CD4-positive, alpha-beta memory T cell (primary cell): ENCODE measurements at regions not wholly inside any gene's neighbourhood (a gene's known extent, or its start where the extent isn't known, plus 50 kb on each side); places are given as distances from the start of the nearest gene placed in this dataset.
"Not testable (repeated sequence)": the region's sequence is repeated elsewhere in the genome, so short reads cannot be mapped to it uniquely, and the experiment has no call there.

Source experiments
- CTCF ChIA-PET: fragments of 350-600 bp; sonication (Branson Sonifier 250); formaldehyde crosslinking; loops from one replicate; lab custom pipeline; 2021; ENCODE audit warnings: inconsistent platforms; ENCODE audit not compliant: partially characterized antibody; lab: Charles Lee
- POLR2A ChIA-PET: fragments of 350-600 bp; sonication (Branson Sonifier 250); formaldehyde crosslinking; loops from one replicate; lab custom pipeline; 2021; ENCODE audit not compliant: partially characterized antibody; lab: Charles Lee
- DNase-seq, 5 donors: peaks; one replicate each; pipeline versions ENCODE4 v3.0.0 to v3.0.0-alpha.2; 2020 to 2022; ENCODE audit warnings: mixed read lengths in 1 of 5
- H3K27ac ChIP-seq: one replicate; pipeline ENCODE4 v1.7.0; 2013; ENCODE audit warnings: low read depth, low read length
- H3K27me3 ChIP-seq: 2 replicates; pipeline ENCODE4 v1.7.0; 2013; ENCODE audit warnings: mild to moderate bottlenecking, low read length, moderate library complexity; ENCODE audit not compliant: insufficient read depth
- H3K36me3 ChIP-seq: 2 replicates; pipeline ENCODE4 v1.7.0; 2013; ENCODE audit warnings: mild to moderate bottlenecking, low read length, moderate library complexity; ENCODE audit not compliant: insufficient read depth
- H3K4me1 ChIP-seq: 2 replicates; pipeline ENCODE4 v1.7.0; 2013; ENCODE audit warnings: mild to moderate bottlenecking, low read length, moderate library complexity; ENCODE audit not compliant: insufficient read depth
- H3K4me3 ChIP-seq, 2 donors: one replicate each; pipeline ENCODE4 v1.7.0; 2013; ENCODE audit warnings: low read length in 2 of 2, mild to moderate bottlenecking in 1 of 2
- H3K9me3 ChIP-seq, 2 donors: one replicate each; pipeline ENCODE4 v1.7.0; 2013; ENCODE audit warnings: low read length in 2 of 2, control low read depth in 1 of 2; ENCODE audit not compliant: control insufficient read depth in 1 of 2
- H3K27ac Mint-ChIP-seq, 7 donors: one replicate each; pipeline ENCODE4 v1.8.0; 2020 to 2021; ENCODE audit warnings: mixed read lengths in 7 of 7, mild to moderate bottlenecking in 6 of 7, inconsistent platforms in 3 of 7, moderate library complexity in 3 of 7
- H3K27me3 Mint-ChIP-seq, 2 donors: one replicate each; pipeline ENCODE4 v1.8.0; 2020 to 2021; ENCODE audit warnings: mixed read lengths in 2 of 2
- H3K36me3 Mint-ChIP-seq, 2 donors: one replicate each; pipeline ENCODE4 v1.8.0; 2020 to 2021; ENCODE audit warnings: mixed read lengths in 2 of 2, inconsistent platforms in 1 of 2, mild to moderate bottlenecking in 1 of 2
- H3K4me1 Mint-ChIP-seq, 4 donors: one replicate each; pipeline ENCODE4 v1.8.0; 2020 to 2021; ENCODE audit warnings: mixed read lengths in 4 of 4, mild to moderate bottlenecking in 1 of 4
- H3K4me3 Mint-ChIP-seq, 8 donors: one replicate each; pipeline ENCODE4 v1.8.0; 2020 to 2021; ENCODE audit warnings: mixed read lengths in 8 of 8, mild to moderate bottlenecking in 7 of 8, moderate library complexity in 6 of 8, inconsistent platforms in 3 of 8
- H3K9me3 Mint-ChIP-seq, 8 donors: one replicate each; pipeline ENCODE4 v1.8.0; 2020 to 2021; ENCODE audit warnings: mixed read lengths in 8 of 8, mild to moderate bottlenecking in 5 of 8, inconsistent platforms in 3 of 8, moderate library complexity in 1 of 8
- intact Hi-C: fragments of 100-400 bp; cut with micrococcal nuclease; formaldehyde crosslinking; loops from one replicate; pipeline ENCODE4 v1.15.1; 2023

DNA sequence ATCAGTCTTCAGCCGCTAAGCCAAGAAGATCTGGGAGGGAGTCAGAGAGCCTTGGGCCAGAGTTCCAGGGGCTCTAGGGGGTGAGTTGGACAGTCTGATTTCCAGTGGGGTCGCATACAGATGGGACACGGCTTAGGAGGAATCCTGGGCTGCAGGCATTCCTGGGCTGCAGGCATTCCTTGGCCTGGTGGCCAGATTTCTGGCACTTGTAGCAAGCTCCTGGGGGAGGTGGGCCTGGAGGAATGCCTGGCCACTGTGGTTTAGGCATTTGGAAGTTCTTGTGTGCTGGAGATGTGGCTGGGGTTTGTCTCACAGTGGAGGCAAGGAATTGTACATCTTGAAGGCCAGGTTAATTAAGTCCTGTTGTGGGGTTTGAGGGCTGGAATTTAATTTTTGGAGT is 165.4 kb upstream of the JADE1 start:
- H3K27ac Mint-ChIP-seq, DNase-seq, H3K9me3 ChIP-seq, H3K4me3 Mint-ChIP-seq, H3K27ac ChIP-seq, H3K4me3 ChIP-seq, intact Hi-C loops, H3K4me1 ChIP-seq, H3K36me3 Mint-ChIP-seq, POLR2A ChIA-PET, H3K9me3 Mint-ChIP-seq, H3K36me3 ChIP-seq, H3K27me3 ChIP-seq, H3K27me3 Mint-ChIP-seq, H3K4me1 Mint-ChIP-seq: not testable (repeated sequence)
- CTCF ChIA-PET = interaction anchor here (0.6 kb wide), 1 partner anchor 17 kb away, joined by 3 read pairs; no protein-coding TSS in a partner anchor

DNA sequence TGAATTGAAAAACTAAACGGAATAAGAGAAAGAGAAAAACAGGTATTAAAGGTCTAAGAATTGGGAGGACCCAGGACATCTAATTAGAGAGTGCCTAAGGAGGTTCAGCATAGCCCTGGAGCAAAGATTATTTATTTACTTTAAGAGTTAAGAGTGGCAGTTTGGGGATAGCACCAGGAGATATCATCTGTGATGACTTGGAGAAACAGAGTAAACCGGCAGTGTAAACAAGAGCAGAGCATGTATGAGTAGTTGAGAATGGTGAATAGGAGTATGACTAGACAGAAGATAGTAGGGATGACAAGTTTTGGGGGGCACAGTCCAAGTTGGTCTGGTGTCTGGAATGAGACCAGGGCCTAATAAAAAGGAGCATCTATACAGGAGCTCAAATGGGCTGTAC is 167.9 kb upstream of the JADE1 start:
- H3K4me3 Mint-ChIP-seq, H3K36me3 Mint-ChIP-seq, H3K36me3 ChIP-seq, CTCF ChIA-PET, H3K4me1 ChIP-seq, H3K9me3 ChIP-seq, DNase-seq, intact Hi-C loops, H3K4me3 ChIP-seq, POLR2A ChIA-PET, H3K4me1 Mint-ChIP-seq, H3K27ac Mint-ChIP-seq, H3K9me3 Mint-ChIP-seq, H3K27me3 ChIP-seq, H3K27ac ChIP-seq, H3K27me3 Mint-ChIP-seq: not testable (repeated sequence)

DNA sequence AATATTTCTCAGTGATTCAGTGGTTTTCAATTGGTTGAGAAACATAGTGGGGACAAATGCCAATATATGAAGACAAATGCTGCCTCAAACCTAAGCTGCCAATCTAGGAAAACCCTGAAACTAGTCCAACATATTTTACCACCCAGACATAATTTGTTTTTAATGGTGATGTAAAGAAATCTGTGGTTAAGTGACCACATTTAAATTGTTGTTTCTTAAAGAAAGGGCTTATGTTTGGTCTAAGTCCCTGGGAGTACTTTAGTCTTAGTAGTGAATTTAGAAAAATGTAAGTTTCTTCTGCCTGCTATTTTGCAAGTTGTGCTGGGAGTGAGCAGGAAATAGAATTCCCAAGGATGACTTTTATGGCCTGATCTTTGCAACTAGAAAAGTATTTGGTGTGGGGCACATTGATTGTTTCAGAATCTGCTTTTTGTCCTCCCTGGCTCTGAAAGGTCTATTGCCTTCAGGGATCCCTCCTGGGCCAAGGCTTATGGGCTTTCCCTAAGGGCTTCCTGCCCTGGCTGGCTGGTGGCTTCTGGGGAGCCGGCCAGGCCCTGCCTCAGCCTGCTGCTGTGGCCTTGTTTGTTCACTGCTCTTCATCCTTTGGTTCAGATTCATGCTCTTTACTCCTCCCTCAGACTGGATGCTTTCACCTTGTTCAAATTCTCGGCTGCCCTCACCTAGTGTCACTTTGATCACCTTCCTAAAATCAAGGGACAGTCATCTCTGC is 169.8 kb upstream of the JADE1 start:
- H3K4me1 Mint-ChIP-seq = no peaks in the 10 kb centered on the region
- H3K36me3 Mint-ChIP-seq = no peaks in the 10 kb centered on the region
- DNase-seq = no peak
- H3K27me3 Mint-ChIP-seq = no peaks in the 10 kb centered on the region
- Histone ChIP-seq H3K36me3 (no peaks in the 10 kb centered on the region), H3K9me3 (no peaks in the 10 kb centered on the region), H3K4me1 (no peaks in the 10 kb centered on the region), H3K4me3 (no peak overlapping the region), H3K27ac (no peak overlapping the region), H3K27me3 (no peaks in the 10 kb centered on the region)
- H3K27ac Mint-ChIP-seq = no peak overlapping the region
- H3K4me3 Mint-ChIP-seq = no peak overlapping the region
- CTCF ChIA-PET = no interaction called here
- H3K9me3 Mint-ChIP-seq = peaks cover 0 to 2% (median 0%) of the 10 kb centered on the region in 8 donors
- POLR2A ChIA-PET = no interaction called here
- intact Hi-C loops = no loop called here

DNA sequence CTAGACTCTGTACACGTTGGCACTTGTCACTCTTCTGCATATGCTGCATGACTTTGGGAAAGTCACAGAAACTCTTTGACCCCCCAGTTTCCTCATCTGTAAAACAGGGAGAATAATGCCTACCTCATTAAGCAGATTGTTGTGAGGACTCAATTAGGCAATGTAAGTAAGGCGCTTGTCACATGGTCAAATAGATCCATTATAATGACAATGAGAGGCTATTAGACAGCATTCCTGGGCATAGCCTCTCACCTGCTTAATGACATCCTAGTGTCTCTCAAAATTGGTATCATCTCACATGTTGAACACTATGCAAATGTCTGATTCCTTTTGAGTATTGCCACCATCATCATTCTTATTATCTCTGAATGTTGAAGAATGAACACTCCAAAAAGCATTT is 172.6 kb upstream of the JADE1 start:
- Mint-ChIP-seq H3K27me3 (peaks cover 1 to 2% of the 10 kb centered on the region in 2 donors), H3K4me3 (no peak overlapping the region), H3K27ac (no peak overlapping the region), H3K9me3 (peaks cover 0 to 2% (median 0%) of the 10 kb centered on the region in 8 donors), H3K36me3 (no peaks in the 10 kb centered on the region), H3K4me1 (no peaks in the 10 kb centered on the region)
- no peaks in the 10 kb centered on the region for H3K36me3 ChIP-seq
- no peaks in the 10 kb centered on the region for H3K4me1 ChIP-seq
- H3K27ac ChIP-seq = no peak overlapping the region
- H3K27me3 ChIP-seq = no peaks in the 10 kb centered on the region
- intact Hi-C loops = no loop called here
- DNase-seq = no peak
- CTCF ChIA-PET = no interaction called here
- no peak overlapping the region for H3K4me3 ChIP-seq
- POLR2A ChIA-PET = no interaction called here
- no peaks in the 10 kb centered on the region for H3K9me3 ChIP-seq

DNA sequence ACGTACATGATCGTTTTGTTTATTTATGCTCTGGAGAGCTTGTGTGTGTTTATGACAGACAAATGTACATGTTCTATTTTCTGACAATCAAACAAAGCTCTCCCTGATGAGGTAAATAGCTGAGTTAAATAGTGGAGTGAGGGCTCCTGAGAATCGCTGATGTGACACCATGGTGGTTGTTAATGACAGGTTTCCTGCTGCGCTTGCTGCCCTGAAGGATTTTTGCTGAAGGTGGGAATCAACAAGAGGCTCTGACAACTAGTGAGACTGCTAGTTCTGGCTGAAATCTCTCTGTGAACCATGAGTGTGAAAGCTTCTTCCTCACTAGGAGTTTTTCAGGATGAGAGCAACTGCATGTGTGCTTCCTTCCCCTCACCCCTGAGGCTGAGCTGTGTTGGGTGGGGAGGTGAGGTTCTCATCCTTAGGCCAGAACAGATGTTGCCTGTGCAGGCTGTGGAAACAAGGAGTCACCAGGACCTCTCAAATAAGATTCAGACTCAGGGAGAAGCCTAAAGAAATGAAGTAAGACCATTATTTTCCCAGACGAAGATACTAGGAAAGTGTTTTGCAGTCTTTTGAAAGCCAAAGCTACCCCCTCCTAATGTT is 173.4 kb upstream of the JADE1 start:
- Histone ChIP-seq H3K4me3 (no peak overlapping the region), H3K36me3 (no peaks in the 10 kb centered on the region), H3K27me3 (no peaks in the 10 kb centered on the region), H3K27ac (no peak overlapping the region), H3K4me1 (no peaks in the 10 kb centered on the region), H3K9me3 (no peaks in the 10 kb centered on the region)
- CTCF ChIA-PET = no interaction called here
- DNase-seq = no peak
- peaks cover 0 to 2% (median 0%) of the 10 kb centered on the region in 8 donors for H3K9me3 Mint-ChIP-seq
- intact Hi-C loops = no loop called here
- POLR2A ChIA-PET = no interaction called here
- H3K27me3 Mint-ChIP-seq = peaks cover 1 to 2% of the 10 kb centered on the region in 2 donors
- H3K4me1 Mint-ChIP-seq = no peaks in the 10 kb centered on the region
- no peak overlapping the region for H3K4me3 Mint-ChIP-seq
- no peak overlapping the region for H3K27ac Mint-ChIP-seq
- no peaks in the 10 kb centered on the region for H3K36me3 Mint-ChIP-seq

DNA sequence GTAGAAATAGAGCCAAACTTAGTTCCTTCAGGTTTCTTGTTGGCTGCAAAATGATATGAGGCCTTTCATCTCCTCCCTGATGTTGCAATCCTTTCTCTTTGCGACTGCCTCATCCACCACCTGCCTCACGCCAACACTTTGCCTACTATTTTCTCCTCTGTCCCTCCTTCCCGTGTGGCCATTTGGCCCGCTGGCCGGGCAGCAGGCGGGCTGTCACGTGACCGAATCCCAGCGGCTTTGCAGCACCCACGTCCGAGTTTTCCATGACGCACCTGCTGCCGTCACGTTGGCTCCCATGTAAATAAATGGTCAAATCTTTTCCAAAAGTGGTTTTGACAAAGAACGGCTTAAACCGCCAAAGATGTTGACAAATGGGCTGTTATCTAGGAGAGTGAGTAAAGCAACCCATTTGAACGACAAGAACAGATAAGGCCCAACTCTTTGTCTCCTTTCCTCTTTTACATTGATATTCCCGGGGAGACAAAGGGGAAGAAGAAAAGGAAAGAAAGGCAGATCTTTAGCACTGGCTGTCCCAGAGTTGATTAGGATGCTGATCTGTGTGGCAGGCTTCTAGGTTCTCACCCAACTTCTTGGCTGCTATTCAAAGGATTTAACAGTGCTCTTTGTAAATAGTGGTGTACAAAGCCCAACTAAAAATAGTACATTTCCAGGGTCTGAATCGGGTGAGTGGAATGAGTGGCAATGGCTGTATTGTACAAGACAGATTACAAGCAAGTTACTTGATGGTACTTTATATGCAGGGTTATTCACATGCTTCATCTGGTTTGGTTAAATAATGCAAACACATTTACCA is 174.2 kb upstream of the JADE1 start:
- no peaks in the 10 kb centered on the region for H3K36me3 Mint-ChIP-seq
- ChIA-PET CTCF (no interaction called here), POLR2A (no interaction called here)
- intact Hi-C loops = no loop called here
- no peaks in the 10 kb centered on the region for H3K36me3 ChIP-seq
- no peak overlapping the region for H3K4me3 Mint-ChIP-seq
- H3K9me3 ChIP-seq = no peaks in the 10 kb centered on the region
- no peak overlapping the region for H3K27ac Mint-ChIP-seq
- no peaks in the 10 kb centered on the region for H3K4me1 Mint-ChIP-seq
- no peaks in the 10 kb centered on the region for H3K4me1 ChIP-seq
- H3K27me3 ChIP-seq = no peaks in the 10 kb centered on the region
- H3K27ac ChIP-seq = no peak overlapping the region
- H3K4me3 ChIP-seq = no peak overlapping the region
- no peak for DNase-seq
- peaks cover 1 to 2% of the 10 kb centered on the region in 2 donors for H3K27me3 Mint-ChIP-seq
- H3K9me3 Mint-ChIP-seq = peaks cover 0 to under 1% (median 0%) of the 10 kb centered on the region in 8 donors

DNA sequence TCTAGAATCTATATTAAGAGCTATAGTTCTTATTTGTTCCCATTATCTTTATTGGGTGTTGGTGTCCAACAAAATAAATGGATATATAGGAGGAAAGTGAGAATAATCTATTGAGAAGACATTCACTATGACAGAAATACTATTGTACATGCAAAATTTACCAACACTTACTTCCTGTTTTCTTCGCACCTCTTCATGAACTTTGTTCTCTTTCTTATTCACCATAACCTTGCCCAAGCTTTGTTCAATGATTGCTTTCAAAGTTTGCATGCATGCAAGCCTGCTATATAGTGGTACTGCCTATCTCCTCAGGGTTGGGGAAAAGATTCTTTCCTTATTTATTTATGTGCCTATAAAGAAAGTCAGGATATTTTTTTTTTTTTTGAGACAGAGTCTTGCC is 176.4 kb upstream of the JADE1 start:
- Histone ChIP-seq H3K36me3 (no peaks in the 10 kb centered on the region), H3K4me1 (no peaks in the 10 kb centered on the region), H3K9me3 (no peaks in the 10 kb centered on the region), H3K27me3 (no peaks in the 10 kb centered on the region), H3K27ac (no peak overlapping the region), H3K4me3 (no peak overlapping the region)
- DNase-seq = no peak
- Mint-ChIP-seq H3K27ac (no peak overlapping the region), H3K9me3 (no peaks in the 10 kb centered on the region), H3K36me3 (no peaks in the 10 kb centered on the region), H3K4me3 (no peak overlapping the region), H3K4me1 (no peaks in the 10 kb centered on the region), H3K27me3 (peaks cover 2 to 3% of the 10 kb centered on the region in 2 donors)
- CTCF ChIA-PET = no interaction called here
- POLR2A ChIA-PET = no interaction called here
- intact Hi-C loops = no loop called here
